ENCODE measurements at regions not wholly inside any gene's neighbourhood (a gene's known extent, or its start where the extent isn't known, plus 50 kb on each side); places are given as distances from the start of the nearest gene placed in this dataset.

- no peak for TF ChIP-seq CTCF (IDR thresholded peaks at IDR 0.05)
- no peak for TF ChIP-seq EP300 (IDR thresholded peaks at IDR 0.05; ENCODE audit: low read depth)
- no peak for TF ChIP-seq POLR2A (IDR thresholded peaks at IDR 0.05)
- no peak for TF ChIP-seq POLR2AphosphoS5 (IDR thresholded peaks at IDR 0.05)
Observed at GRCh38 chr7:83290211-83290610, 127.5 kb upstream of the PCLO start.
